Heart left ventricle (tissue), 13 donors: ENCODE measurements at regions not wholly inside any gene's neighbourhood (a gene's known extent, or its start where the extent isn't known, plus 50 kb on each side); places are given as distances from the start of the nearest gene placed in this dataset.

Experiments used
- CTCF ChIP-seq, 12 donors: fragments of 200-600 bp; sonication (generic) in 4 of 12; IDR thresholded peaks; one replicate each; pipeline versions ENCODE4 v1.5.0 to v1.8.0; 2018 to 2022; ENCODE audit warnings: antibody characterized with exemption in 12 of 12, mild to moderate bottlenecking in 5 of 12
- POLR2A ChIP-seq, 2 donors: fragments of 450-650 bp; IDR thresholded peaks; one replicate each; pipeline ENCODE4 v1.6.1; 2017; ENCODE audit warnings: antibody characterized with exemption in 2 of 2, mild to moderate bottlenecking in 2 of 2, moderate library complexity in 2 of 2
- donor health status: ischemic (EF 13 %, LVEDD 7.1; RV severe dilation, severe dysfunction).
- donor health status: DM: no; HTN: yes; CAD: no.
- donor health status: DM: no; HTN: no; CAD: no.
- donor health status: ischemic (EF 25% LVEDD 6.9; RV normal size, moderate dysfunction).
- donor health status: ischemic (EF 25% LVEDD 5.7; RV mildly dilated, moderate dysfunction).
- donor health status: ischemic (EF 35%, LVEDD 5.7; RV mildly dilated, moderate dysfunction).
- donor health status: nonischemic (EF 11% LVEDD 7.7; RV severe dilation, severe dysfunction).
- donor health status: DM: yes; HTN: yes; CAD: no.
- donor health status: PGD.
- donor health status: ischemic (EF 29% LVEDD 5.4; RV normal size, mild dysfunction).
- donor health status: nonischemic (EF 23%, LVEDD 6.1; RV moderate dilation, normal function).

- TF ChIP-seq CTCF (IDR thresholded peaks at IDR 0.05), result no peak
- TF ChIP-seq POLR2A (IDR thresholded peaks at IDR 0.05), result no peak
Measured at GRCh38 chr2:223294756-223295155, 242.8 kb downstream of the KCNE4 start.
